GM12878 (cell line): ENCODE measurements at regions not wholly inside any gene's neighbourhood (a gene's known extent, or its start where the extent isn't known, plus 50 kb on each side); places are given as distances from the start of the nearest gene placed in this dataset.
"Not testable (repeated sequence)": the region's sequence is repeated elsewhere in the genome, so short reads cannot be mapped to it uniquely, and the experiment has no call there.

ENCODE experiments used
- ATAC-seq: fragments of 200-7000 bp; cut with Tn5 transposase; 3 replicates; pipeline ENCODE4 v1.9.1; 2020; ENCODE audit warnings: mild to moderate bottlenecking, moderate library complexity
- BruUV-seq: library from RNA; stranded (reverse); fragments of 400-500 nt; replicated peaks from 2 replicates; lab custom pipeline; 2021; lab: Mats Ljungman, UMichigan
- CTCF ChIA-PET: fragments of 300-600 bp; sonication (Branson Sonifier 250); formaldehyde crosslinking; extraction: SDS; loops from one replicate; lab custom pipeline; 2021; ENCODE audit warnings: inconsistent platforms; lab: Yijun Ruan, JAX
- POLR2A ChIA-PET: fragments of 350-600 bp; formaldehyde crosslinking; extraction: SDS; loops from one replicate; lab custom pipeline; 2021; ENCODE audit warnings: inconsistent platforms; lab: Charles Lee
- RAD21 ChIA-PET: fragments of 300-600 bp; sonication (Branson Sonifier 250); formaldehyde crosslinking; loops from one replicate; lab custom pipeline; 2023; ENCODE audit warnings: antibody characterized with exemption; ENCODE audit not compliant: unreplicated experiment; lab: Charles Lee
- SMC1A ChIA-PET: fragments of 300-600 bp; sonication (Branson Sonifier 250); formaldehyde crosslinking; loops from one replicate; lab custom pipeline; 2023; ENCODE audit not compliant: unreplicated experiment, uncharacterized antibody; lab: Charles Lee
- DNase-seq: peaks from one replicate; pipeline ENCODE4 v3.0.0-alpha.2; 2011; ENCODE audit warnings: low read depth, low spot score
- FAIRE-seq: peaks from 3 replicates; lab custom pipeline; 2011; peaks lifted over from hg19 to GRCh38; lab: Jason Lieb, UNC
- H2AFZ ChIP-seq: 2 replicates; pipeline ENCODE4 v1.6.0; 2011; ENCODE audit warnings: low read depth, low read length, control low read depth; ENCODE audit not compliant: control insufficient read depth
- H3K27ac ChIP-seq: 2 replicates; pipeline ENCODE4 v1.5.1; 2011; ENCODE audit warnings: control low read depth; ENCODE audit not compliant: control insufficient read depth, insufficient read depth
- H3K27me3 ChIP-seq, 2 experiments: replicated peaks in 1 of 2; 2 replicates each; pipeline versions ENCODE4 v1.6.0 to v1.6.1; 2011; ENCODE audit warnings: low read length in 1 of 2; ENCODE audit not compliant: control insufficient read depth in 2 of 2, insufficient read depth in 2 of 2
- H3K36me3 ChIP-seq, 2 experiments: 2 replicates each; pipeline ENCODE4 v1.5.1; 2011; ENCODE audit warnings: low read length in 1 of 2; ENCODE audit not compliant: control insufficient read depth in 2 of 2, insufficient read depth in 2 of 2
- H3K4me1 ChIP-seq: 2 replicates; pipeline ENCODE4 v1.6.1; 2011; ENCODE audit warnings: mild to moderate bottlenecking, low read length, moderate library complexity, mixed read lengths; ENCODE audit not compliant: control insufficient read depth, insufficient read depth
- H3K4me2 ChIP-seq: 2 replicates; pipeline ENCODE4 v1.6.0; 2011; ENCODE audit warnings: control low read depth; ENCODE audit not compliant: control insufficient read depth, insufficient read depth
- H3K4me3 ChIP-seq: fragments of 200-600 bp; sonication (generic); 2 replicates; pipeline ENCODE4 v1.5.1; 2016
- H3K79me2 ChIP-seq: 2 replicates; pipeline ENCODE4 v1.6.0; 2011; ENCODE audit warnings: low read length; ENCODE audit not compliant: control insufficient read depth, insufficient read depth
- H3K9ac ChIP-seq: 2 replicates; pipeline ENCODE4 v1.8.0; 2011; ENCODE audit warnings: low read length, control low read depth, mixed read lengths; ENCODE audit not compliant: control insufficient read depth, insufficient read depth
- H3K9me3 ChIP-seq: replicated peaks from 3 replicates; pipeline ENCODE4 v1.5.1; 2011; ENCODE audit warnings: mild to moderate bottlenecking, low read length; ENCODE audit not compliant: control insufficient read depth, insufficient read depth
- H4K20me1 ChIP-seq: 2 replicates; pipeline ENCODE4 v1.6.0; 2011; ENCODE audit not compliant: control insufficient read depth, insufficient read depth
- NBN ChIP-seq: fragments of 450-650 bp; IDR thresholded peaks from 2 replicates; pipeline ENCODE4 v1.6.1; 2016
- NFXL1 ChIP-seq: fragments of 450-650 bp; IDR thresholded peaks from 2 replicates; pipeline ENCODE4 v1.6.1; 2017; ENCODE audit warnings: antibody characterized with exemption, mild to moderate bottlenecking, borderline replicate concordance
- NFYB ChIP-seq: IDR thresholded peaks from 2 replicates; pipeline ENCODE4 v1.6.1; 2011; ENCODE audit warnings: low read depth, mild to moderate bottlenecking, low read length, improper control_type of control experiment, moderate library complexity; ENCODE audit not compliant: insufficient read depth
- WGBS: methylation state at CpG from one replicate; pipeline ENCODE4 v1.1.6; 2016; ENCODE audit warnings: low lambda C conversion rate; ENCODE audit not compliant: insufficient replicate concordance, insufficient coverage; ENCODE audit errors: missing lambda C conversion rate; 5-methylcytosine and 5-hydroxymethylcytosine counted together
- in situ Hi-C: fragments of 300-500 bp; cut with MboI; formaldehyde crosslinking; loops from 9 replicates; pipeline ENCODE4 v1.14.3; 2018; ENCODE audit warnings: mixed read lengths
- intact Hi-C: fragments of 100-400 bp; cut with micrococcal nuclease; formaldehyde crosslinking; loops from one replicate; pipeline ENCODE4 v1.14.2; 2022; ENCODE audit not compliant: unreplicated experiment

DNA sequence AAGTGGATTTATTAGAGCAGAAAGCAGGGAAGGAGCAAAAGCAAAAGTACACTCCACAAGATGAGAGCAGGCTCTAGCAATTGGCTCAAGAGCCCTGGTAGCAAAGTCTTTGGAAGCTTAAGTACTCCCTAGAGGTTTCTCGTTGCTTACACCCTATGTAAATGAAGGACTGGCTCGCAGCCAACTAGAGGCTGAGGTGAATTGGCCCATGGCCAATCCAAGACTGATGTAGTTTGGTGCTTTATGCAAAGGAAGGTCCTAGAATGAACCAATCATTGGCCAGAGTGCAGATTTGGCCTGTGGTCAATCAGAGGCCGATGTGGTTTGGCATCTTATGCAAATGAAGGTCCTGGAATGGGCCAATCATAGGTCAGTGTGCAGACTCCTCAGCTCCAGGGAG, 191.3 kb upstream of the ARID1B start:
- peaks cover 8% of the 10 kb centered on the region; the same call in 1 of the 2 replicates for H3K4me1 ChIP-seq
- DNase-seq, result no peak
- H3K9me3 ChIP-seq, result peaks cover 4% of the 10 kb centered on the region; the same call in 2 of the 3 replicates
- H3K27me3 ChIP-seq, result no peaks in the 10 kb centered on the region
- POLR2A ChIA-PET, result no interaction called here
- WGBS, result 32% methylated on average over 3 of the region's 3 CpGs
- 0 out of 2 replicates have a peak, but pooled peaks have one; percentile 28 for TF ChIP-seq NFYB
- no peak for TF ChIP-seq NFXL1
- no peak for TF ChIP-seq NBN
- TF ChIP-seq, all 136 proteins: peak for 1
- RAD21 ChIA-PET, result no interaction called here
- Histone ChIP-seq H3K36me3 (no peaks in the 10 kb centered on the region), H3K9ac (no peak overlapping the region), H3K4me3 (no peak overlapping the region), H2AFZ (no peak overlapping the region), H3K27ac (no peak overlapping the region), H3K79me2 (no peaks in the 10 kb centered on the region), H3K4me2 (no peak overlapping the region), H4K20me1 (no peaks in the 10 kb centered on the region)
- intact Hi-C loops, result no loop called here
- SMC1A ChIA-PET, result no interaction called here
- in situ Hi-C loops, result no loop called here
- ATAC-seq (no peak), FAIRE-seq (no peak)
- BruUV-seq, result no TSS peak
- CTCF ChIA-PET, result no interaction called here

DNA sequence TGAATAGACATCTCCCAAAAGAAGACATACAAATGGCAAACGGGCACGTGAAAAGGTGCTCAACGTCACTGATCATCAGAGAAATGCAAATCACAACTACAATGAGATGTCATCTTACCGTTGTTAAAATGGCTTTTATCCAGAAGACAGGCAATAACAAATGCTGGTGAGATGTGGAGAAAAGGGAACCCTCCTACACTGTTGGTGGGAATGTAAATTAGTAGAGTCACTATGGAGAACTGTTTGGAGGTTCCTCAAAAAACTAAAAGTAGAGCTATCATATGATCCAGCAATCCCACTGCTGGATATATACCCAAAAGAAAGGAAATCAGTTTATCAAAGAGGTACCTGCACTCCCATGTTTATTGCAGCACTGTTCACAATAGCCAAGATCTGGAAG, 193.1 kb upstream of the ARID1B start:
- H3K27me3 ChIP-seq, in situ Hi-C loops, H3K27ac ChIP-seq, H3K9ac ChIP-seq, RAD21 ChIA-PET, DNase-seq, H2AFZ ChIP-seq, H3K36me3 ChIP-seq, H3K79me2 ChIP-seq, ATAC-seq, H3K9me3 ChIP-seq, H3K4me3 ChIP-seq, H3K4me1 ChIP-seq, H4K20me1 ChIP-seq, H3K4me2 ChIP-seq, FAIRE-seq, POLR2A ChIA-PET, BruUV-seq, intact Hi-C loops: not testable (repeated sequence)
- ChIA-PET SMC1A (interaction anchor here (0.7 kb wide), 1 partner anchor 19 kb away, joined by 4 read pairs; no protein-coding TSS in a partner anchor), CTCF (interaction anchor here (1.2 kb wide), 1 partner anchor 19 kb away, joined by 3 read pairs; no protein-coding TSS in a partner anchor)
- 48% methylated on average over 4 of the region's 4 CpGs for WGBS
